H1 (cell line): ENCODE measurements at regions not wholly inside any gene's neighbourhood (a gene's known extent, or its start where the extent isn't known, plus 50 kb on each side); places are given as distances from the start of the nearest gene placed in this dataset.

Experiments used
- CTCF ChIA-PET: fragments of 300-600 bp; sonication (Branson Sonifier 250); formaldehyde crosslinking; loops from one replicate; lab custom pipeline; 2021; ENCODE audit not compliant: partially characterized antibody; lab: Charles Lee
- POLR2A ChIA-PET: fragments of 300-600 bp; sonication (Branson Sonifier 250); formaldehyde crosslinking; loops from one replicate; lab custom pipeline; 2021; ENCODE audit warnings: inconsistent platforms; ENCODE audit not compliant: partially characterized antibody; lab: Charles Lee
- DNase-seq, 2 experiments: peaks; one replicate each; pipeline versions ENCODE4 v3.0.0 to v3.0.0-alpha.2; 2010 to 2022; ENCODE audit warnings: low spot score in 2 of 2, low read depth in 1 of 2, mixed read lengths in 1 of 2
- FAIRE-seq: peaks from 2 replicates; lab custom pipeline; 2011; peaks lifted over from hg19 to GRCh38; lab: Jason Lieb, UNC
- H2AFZ ChIP-seq: 2 replicates; pipeline ENCODE4 v1.8.1; 2012; ENCODE audit warnings: low read length, inconsistent platforms
- H2AK5ac ChIP-seq: 2 replicates; pipeline ENCODE4 v1.6.1; 2013; ENCODE audit warnings: low read depth, low read length
- H2BK120ac ChIP-seq: replicated peaks from 2 replicates; pipeline ENCODE3; 2013; ENCODE audit warnings: low read depth, low read length, inconsistent platforms
- H2BK12ac ChIP-seq: 2 replicates; pipeline ENCODE4 v1.6.1; 2013; ENCODE audit warnings: low read depth, low read length
- H2BK15ac ChIP-seq: 2 replicates; pipeline ENCODE4 v1.6.1; 2013; ENCODE audit warnings: low read length
- H2BK20ac ChIP-seq: 2 replicates; pipeline ENCODE4 v1.6.1; 2013; ENCODE audit warnings: low read length
- H2BK5ac ChIP-seq: 2 replicates; pipeline ENCODE4 v1.6.1; 2013; ENCODE audit warnings: low read depth, low read length
- H3K14ac ChIP-seq: 2 replicates; pipeline ENCODE4 v1.6.1; 2013; ENCODE audit warnings: inconsistent platforms; ENCODE audit not compliant: insufficient read length
- H3K18ac ChIP-seq: 2 replicates; pipeline ENCODE4 v1.6.1; 2013; ENCODE audit warnings: low read length; ENCODE audit errors: extremely low read depth
- H3K23ac ChIP-seq: 2 replicates; pipeline ENCODE4 v1.6.1; 2013; ENCODE audit warnings: inconsistent platforms; ENCODE audit not compliant: insufficient read length
- H3K23me2 ChIP-seq: 2 replicates; pipeline ENCODE4 v1.6.1; 2013; ENCODE audit warnings: low read depth, low read length
- H3K27ac ChIP-seq: 2 replicates; pipeline ENCODE4 v1.6.1; 2011; ENCODE audit warnings: low read depth, low read length, inconsistent platforms
- H3K27me3 ChIP-seq, 4 experiments: replicated peaks in 1 of 4; 1 replicate in 1 of 4; 2 replicates in 3 of 4; pipeline versions ENCODE4 v1.6.1 to v1.8.1; 2011 to 2013; ENCODE audit warnings: low read length in 3 of 4, mild to moderate bottlenecking in 3 of 4, inconsistent platforms in 2 of 4, mixed read lengths in 2 of 4, moderate library complexity in 1 of 4; ENCODE audit not compliant: control insufficient read depth in 3 of 4, insufficient read depth in 3 of 4; ENCODE audit errors: extremely low read depth in 1 of 4
- H3K36me3 ChIP-seq, 4 experiments: 2 replicates each; pipeline versions ENCODE4 v1.6.1 to v1.8.1; 2011 to 2013; ENCODE audit warnings: mild to moderate bottlenecking in 4 of 4, low read length in 3 of 4, moderate library complexity in 2 of 4, control low read depth in 1 of 4, inconsistent platforms in 1 of 4; ENCODE audit not compliant: insufficient read depth in 4 of 4, control insufficient read depth in 2 of 4
- H3K4ac ChIP-seq: replicated peaks from 2 replicates; pipeline ENCODE3; 2013; ENCODE audit warnings: low read length, low read depth, mixed read lengths, inconsistent platforms; ENCODE audit not compliant: insufficient read length
- H3K4me1 ChIP-seq, 4 experiments: replicated peaks in 1 of 4; 1 replicate in 1 of 4; 2 replicates in 3 of 4; pipeline versions ENCODE4 v1.6.1 to v1.8.1; 2011 to 2013; ENCODE audit warnings: low read length in 3 of 4, inconsistent platforms in 2 of 4, mixed read lengths in 1 of 4; ENCODE audit not compliant: insufficient read depth in 4 of 4, control insufficient read depth in 3 of 4
- H3K4me2 ChIP-seq, 2 experiments: 2 replicates each; pipeline versions ENCODE4 v1.6.1 to v1.8.1; 2011 to 2013; ENCODE audit warnings: low read depth in 2 of 2, low read length in 2 of 2, control low read depth in 1 of 2, inconsistent platforms in 1 of 2, mild to moderate bottlenecking in 1 of 2; ENCODE audit not compliant: insufficient read depth in 1 of 2
- H3K4me3 ChIP-seq, 4 experiments: fragments of 200-600, 300-600 bp in 1 of 4; sonication (generic), shearing (Covaris generic), sonication (Bioruptor Twin) in 1 of 4; 2 replicates each; pipeline versions ENCODE4 v1.5.1 to v1.8.1; 2011 to 2016; ENCODE audit warnings: low read length in 4 of 4, low read depth in 3 of 4, control low read depth in 2 of 4, inconsistent platforms in 2 of 4, mild to moderate bottlenecking in 2 of 4, mixed read lengths in 1 of 4, moderate library complexity in 1 of 4; ENCODE audit not compliant: insufficient read depth in 2 of 4; ENCODE audit errors: extremely low read depth in 1 of 4
- H3K56ac ChIP-seq: replicated peaks from 2 replicates; pipeline ENCODE3; 2013; ENCODE audit warnings: low read depth, mild to moderate bottlenecking, mixed read lengths, low read length, inconsistent platforms; ENCODE audit not compliant: insufficient read length
- H3K79me1 ChIP-seq: 2 replicates; pipeline ENCODE4 v1.6.1; 2013; ENCODE audit warnings: low read depth, low read length, control low read depth
- H3K79me2 ChIP-seq, 2 experiments: 2 replicates each; pipeline versions ENCODE4 v1.6.1 to v1.8.1; 2012 to 2013; ENCODE audit warnings: low read length in 2 of 2, mild to moderate bottlenecking in 2 of 2, inconsistent platforms in 1 of 2; ENCODE audit not compliant: insufficient read depth in 2 of 2, control insufficient read depth in 1 of 2
- H3K9ac ChIP-seq, 4 experiments: replicated peaks in 1 of 4; 1 replicate in 1 of 4; 2 replicates in 3 of 4; pipeline versions ENCODE4 v1.6.1 to v1.8.1; 2011 to 2013; ENCODE audit warnings: low read depth in 3 of 4, low read length in 3 of 4, control low read depth in 2 of 4, mild to moderate bottlenecking in 2 of 4, moderate library complexity in 2 of 4, inconsistent platforms in 1 of 4; ENCODE audit errors: extremely low read depth in 1 of 4
- H3K9me3 ChIP-seq, 2 experiments: 2 replicates each; pipeline versions ENCODE4 v1.6.1 to v1.8.1; 2012 to 2013; ENCODE audit warnings: mild to moderate bottlenecking in 2 of 2, moderate library complexity in 2 of 2, control low read depth in 1 of 2, inconsistent platforms in 1 of 2, low read depth in 1 of 2, low read length in 1 of 2, mixed read lengths in 1 of 2; ENCODE audit not compliant: insufficient read depth in 2 of 2
- H4K20me1 ChIP-seq, 2 experiments: replicated peaks in 1 of 2; 2 replicates each; pipeline versions ENCODE3 to v1.8.1; 2011 to 2013; ENCODE audit warnings: inconsistent platforms in 2 of 2, low read length in 2 of 2, mild to moderate bottlenecking in 1 of 2; ENCODE audit not compliant: insufficient read depth in 2 of 2, control insufficient read depth in 1 of 2
- H4K5ac ChIP-seq: 2 replicates; pipeline ENCODE4 v1.6.1; 2013; ENCODE audit warnings: low read length, low read depth, mixed read lengths, inconsistent platforms; ENCODE audit not compliant: insufficient read length
- H4K8ac ChIP-seq: 2 replicates; pipeline ENCODE4 v1.8.0; 2013; ENCODE audit warnings: mild to moderate bottlenecking, moderate library complexity, low read length, inconsistent platforms; ENCODE audit not compliant: insufficient read depth; ENCODE audit errors: extremely low read depth
- H4K91ac ChIP-seq: replicated peaks from 2 replicates; pipeline ENCODE3; 2013; ENCODE audit warnings: low read length, mixed read lengths, inconsistent platforms; ENCODE audit not compliant: insufficient read length
- CREB1 ChIP-seq: IDR thresholded peaks from 2 replicates; pipeline ENCODE4 v1.6.1; 2012; ENCODE audit warnings: inconsistent platforms
- EGR1 ChIP-seq: IDR thresholded peaks from 2 replicates; pipeline ENCODE4 v1.6.1; 2011; ENCODE audit warnings: low read depth, low read length, borderline replicate concordance
- RXRA ChIP-seq: IDR thresholded peaks from 2 replicates; pipeline ENCODE4 v1.6.1; 2011; ENCODE audit warnings: low read depth, mild to moderate bottlenecking, low read length, moderate library complexity; ENCODE audit not compliant: insufficient read depth
- SIN3A ChIP-seq, 2 experiments: IDR thresholded peaks in 1 of 2; conservative IDR thresholded peaks in 1 of 2; 2 replicates each; pipeline ENCODE4 v1.6.1; 2011 to 2012; ENCODE audit warnings: low read length in 2 of 2, improper control_type of control experiment in 1 of 2, low read depth in 1 of 2, mild to moderate bottlenecking in 1 of 2
- SP2 ChIP-seq: IDR thresholded peaks from 2 replicates; pipeline ENCODE4 v1.6.1; 2012; ENCODE audit warnings: mild to moderate bottlenecking, low read length, inconsistent platforms
- TAF1 ChIP-seq: IDR thresholded peaks from 2 replicates; pipeline ENCODE4 v1.6.1; 2011; ENCODE audit warnings: mild to moderate bottlenecking, low read depth, low read length
- YY1 ChIP-seq: IDR thresholded peaks from 2 replicates; pipeline ENCODE4 v1.6.1; 2011; ENCODE audit warnings: low read depth, mild to moderate bottlenecking, low read length
- WGBS, 2 experiments: shearing (Covaris generic) in 1 of 2; methylation state at CpG; one replicate each; pipeline versions ENCODE4 v1.1.6 to v1.1.7; 2013 to 2015; ENCODE audit warnings: low lambda C conversion rate in 2 of 2, mixed read lengths in 2 of 2, inconsistent platforms in 1 of 2, low coverage in 1 of 2, missing lambda C conversion rate in 1 of 2; ENCODE audit not compliant: insufficient replicate concordance in 2 of 2, insufficient coverage in 1 of 2, insufficient read length in 1 of 2; ENCODE audit errors: extremely low coverage in 1 of 2, missing lambda C conversion rate in 1 of 2; 5-methylcytosine and 5-hydroxymethylcytosine counted together

GRCh38 chr5:135117590-135117989 lies 83.6 kb upstream of the PITX1 start:
- no peak for FAIRE-seq
- H2BK12ac ChIP-seq, result no peak overlapping the region
- WGBS, 2 experiments, result 78% methylated on average over 5 of the region's 5 CpGs; no CpG with 5 or more reads in 1 of the 2 experiments
- TF ChIP-seq EGR1 (no peak), SP2 (no peak), TAF1 (no peak), RXRA (no peak), YY1 (no peak), CREB1 (no peak), SIN3A (conservative IDR thresholded peaks at IDR 0.05 in 1 of 2, IDR thresholded peaks at IDR 0.05 in 1 of 2; ENCODE audit: low read depth in 1 of 2, low read length in 2 of 2) (no peak)
- TF ChIP-seq, all 59 proteins: peak for 0
- Histone ChIP-seq H3K9me3 (no peaks in the 10 kb centered on the region), H3K79me1 (no peaks in the 10 kb centered on the region), H3K4me2 (no peak overlapping the region), H3K27me3 (no peaks in the 10 kb centered on the region; a peak in 1 of 7 replicates), H4K8ac (no peak overlapping the region), H3K4ac (no peak overlapping the region), H3K4me1 (no peaks in the 10 kb centered on the region), H4K91ac (no peak overlapping the region), H2BK120ac (no peak overlapping the region), H2AK5ac (no peak overlapping the region), H3K79me2 (no peaks in the 10 kb centered on the region), H2BK20ac (no peak overlapping the region), H2BK5ac (no peak overlapping the region), H3K23me2 (no peaks in the 10 kb centered on the region), H4K20me1 (no peaks in the 10 kb centered on the region), H3K27ac (no peak overlapping the region), H3K14ac (no peak overlapping the region), H3K23ac (no peak overlapping the region), H3K56ac (no peak overlapping the region), H3K4me3 (no peak overlapping the region), H2BK15ac (no peak overlapping the region), H3K18ac (no peak overlapping the region), H3K9ac (no peak overlapping the region; a peak in 1 of 7 replicates), H2AFZ (no peak overlapping the region), H3K36me3 (no peaks in the 10 kb centered on the region), H4K5ac (no peak overlapping the region)
- POLR2A ChIA-PET, result no interaction called here
- no peak for DNase-seq
- CTCF ChIA-PET, result interaction anchor here (0.9 to 1.1 kb wide), 3 partner anchors 10 to 59 kb away, joined by 3 read pairs; no protein-coding TSS in a partner anchor
